Progenitor cell of endocrine pancreas (in vitro differentiated cells): ENCODE measurements at regions not wholly inside any gene's neighbourhood (a gene's known extent, or its start where the extent isn't known, plus 50 kb on each side); places are given as distances from the start of the nearest gene placed in this dataset.

Experiments
- DNase-seq: peaks from one replicate; pipeline ENCODE4 v3.0.0; 2021; ENCODE audit warnings: low spot score; ENCODE audit not compliant: unreplicated experiment
- H3K27ac Mint-ChIP-seq: 2 replicates; pipeline ENCODE4 v1.8.0; 2021; ENCODE audit warnings: mild to moderate bottlenecking, moderate library complexity, mixed read lengths
- H3K27me3 Mint-ChIP-seq: 2 replicates; pipeline ENCODE4 v1.8.0; 2021; ENCODE audit warnings: mixed read lengths
- H3K36me3 Mint-ChIP-seq: 2 replicates; pipeline ENCODE4 v1.8.0; 2022; ENCODE audit warnings: mixed read lengths; ENCODE audit not compliant: insufficient read depth
- H3K4me1 Mint-ChIP-seq: 2 replicates; pipeline ENCODE4 v1.8.0; 2021; ENCODE audit warnings: low read depth, mixed read lengths
- H3K4me3 Mint-ChIP-seq: 2 replicates; pipeline ENCODE4 v1.8.0; 2021; ENCODE audit warnings: low read depth, mild to moderate bottlenecking, moderate library complexity, mixed read lengths
- H3K9me3 Mint-ChIP-seq: 2 replicates; pipeline ENCODE4 v1.8.0; 2021; ENCODE audit warnings: low read depth, mixed read lengths
- TF ChIP-seq, protein P1 (sequence below): fragments of 200-600 bp; sonication (generic); IDR thresholded peaks from one replicate; pipeline ENCODE4 v1.5.0; 2021; ENCODE audit warnings: antibody characterized with exemption, mild to moderate bottlenecking; ENCODE audit not compliant: unreplicated experiment

DNA sequence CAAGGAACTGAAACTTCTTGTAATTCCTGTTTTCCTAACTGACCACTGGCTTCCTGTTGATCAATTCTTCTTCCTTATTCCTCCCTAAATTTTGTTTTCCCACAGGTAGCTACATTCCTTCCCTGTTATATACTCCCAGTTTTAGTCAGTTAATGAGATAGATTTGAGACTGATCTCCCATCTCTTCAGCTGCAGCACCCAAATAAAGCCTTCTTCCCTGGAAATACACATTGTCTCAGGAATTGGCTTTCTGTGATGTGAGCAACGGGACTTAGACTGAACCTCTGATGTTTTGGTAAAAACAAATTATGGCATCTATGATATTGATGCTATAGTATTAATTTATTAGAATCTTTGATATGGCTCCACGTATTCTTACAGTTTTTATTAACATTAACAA lies 617.3 kb upstream of the ST8SIA4 start:
- no peak for DNase-seq
- no peaks in the 10 kb centered on the region for H3K4me1 Mint-ChIP-seq
- TF ChIP-seq, protein P1, sequence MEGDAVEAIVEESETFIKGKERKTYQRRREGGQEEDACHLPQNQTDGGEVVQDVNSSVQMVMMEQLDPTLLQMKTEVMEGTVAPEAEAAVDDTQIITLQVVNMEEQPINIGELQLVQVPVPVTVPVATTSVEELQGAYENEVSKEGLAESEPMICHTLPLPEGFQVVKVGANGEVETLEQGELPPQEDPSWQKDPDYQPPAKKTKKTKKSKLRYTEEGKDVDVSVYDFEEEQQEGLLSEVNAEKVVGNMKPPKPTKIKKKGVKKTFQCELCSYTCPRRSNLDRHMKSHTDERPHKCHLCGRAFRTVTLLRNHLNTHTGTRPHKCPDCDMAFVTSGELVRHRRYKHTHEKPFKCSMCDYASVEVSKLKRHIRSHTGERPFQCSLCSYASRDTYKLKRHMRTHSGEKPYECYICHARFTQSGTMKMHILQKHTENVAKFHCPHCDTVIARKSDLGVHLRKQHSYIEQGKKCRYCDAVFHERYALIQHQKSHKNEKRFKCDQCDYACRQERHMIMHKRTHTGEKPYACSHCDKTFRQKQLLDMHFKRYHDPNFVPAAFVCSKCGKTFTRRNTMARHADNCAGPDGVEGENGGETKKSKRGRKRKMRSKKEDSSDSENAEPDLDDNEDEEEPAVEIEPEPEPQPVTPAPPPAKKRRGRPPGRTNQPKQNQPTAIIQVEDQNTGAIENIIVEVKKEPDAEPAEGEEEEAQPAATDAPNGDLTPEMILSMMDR = no peak
- H3K36me3 Mint-ChIP-seq = peaks cover 2% of the 10 kb centered on the region
- H3K27me3 Mint-ChIP-seq = no peaks in the 10 kb centered on the region
- H3K4me3 Mint-ChIP-seq = no peak overlapping the region
- H3K9me3 Mint-ChIP-seq = peaks cover 4% of the 10 kb centered on the region
- H3K27ac Mint-ChIP-seq = no peak overlapping the region

DNA sequence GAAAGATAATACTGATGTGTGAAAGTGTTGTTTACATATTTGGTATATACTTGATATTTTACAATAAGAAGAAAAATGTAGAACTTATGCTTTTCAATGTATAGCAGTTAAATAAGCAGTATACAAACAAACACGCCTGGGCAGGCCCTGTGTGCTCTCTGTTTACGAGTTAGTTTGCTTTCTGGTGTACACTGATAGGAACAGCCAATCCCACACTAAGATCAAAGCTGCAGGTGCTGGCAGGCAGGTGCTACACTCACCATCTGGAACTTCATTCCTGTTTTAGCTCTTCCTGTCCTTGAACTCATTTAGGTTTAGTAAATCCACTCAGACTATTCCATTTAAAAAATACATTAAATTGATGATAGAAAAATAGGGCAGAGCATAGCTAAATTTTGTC lies 614.7 kb upstream of the ST8SIA4 start:
- TF ChIP-seq, protein P1 = no peak
- H3K4me1 Mint-ChIP-seq = no peaks in the 10 kb centered on the region
- H3K36me3 Mint-ChIP-seq = peaks cover 2% of the 10 kb centered on the region
- H3K27me3 Mint-ChIP-seq = no peaks in the 10 kb centered on the region
- DNase-seq = no peak
- no peak overlapping the region for H3K4me3 Mint-ChIP-seq
- H3K9me3 Mint-ChIP-seq = peaks cover 4% of the 10 kb centered on the region
- no peak overlapping the region for H3K27ac Mint-ChIP-seq

DNA sequence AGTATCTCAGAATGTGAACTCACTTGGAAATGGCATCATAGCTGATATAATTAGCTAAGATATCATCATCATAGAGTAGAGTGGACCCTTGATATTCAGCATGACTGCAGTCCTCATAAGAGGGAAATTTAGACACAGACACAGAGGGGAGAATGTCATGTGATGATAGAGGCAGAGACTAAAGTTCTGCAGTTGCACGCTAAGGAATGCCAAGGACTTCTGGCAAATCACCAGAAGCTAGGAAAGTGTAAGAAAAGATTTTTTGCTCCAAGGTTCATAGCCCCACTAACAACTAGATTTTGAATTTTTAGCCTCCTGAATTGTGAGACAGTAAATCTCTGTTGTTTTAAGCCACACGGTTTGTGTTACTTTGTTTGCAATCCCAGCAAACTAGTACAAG lies 612.6 kb upstream of the ST8SIA4 start:
- no peak for DNase-seq
- H3K9me3 Mint-ChIP-seq = peaks cover 4% of the 10 kb centered on the region
- TF ChIP-seq, protein P1 = no peak
- H3K27me3 Mint-ChIP-seq = no peaks in the 10 kb centered on the region
- no peak overlapping the region for H3K4me3 Mint-ChIP-seq
- peaks cover 2% of the 10 kb centered on the region for H3K36me3 Mint-ChIP-seq
- no peaks in the 10 kb centered on the region for H3K4me1 Mint-ChIP-seq
- H3K27ac Mint-ChIP-seq = no peak overlapping the region

DNA sequence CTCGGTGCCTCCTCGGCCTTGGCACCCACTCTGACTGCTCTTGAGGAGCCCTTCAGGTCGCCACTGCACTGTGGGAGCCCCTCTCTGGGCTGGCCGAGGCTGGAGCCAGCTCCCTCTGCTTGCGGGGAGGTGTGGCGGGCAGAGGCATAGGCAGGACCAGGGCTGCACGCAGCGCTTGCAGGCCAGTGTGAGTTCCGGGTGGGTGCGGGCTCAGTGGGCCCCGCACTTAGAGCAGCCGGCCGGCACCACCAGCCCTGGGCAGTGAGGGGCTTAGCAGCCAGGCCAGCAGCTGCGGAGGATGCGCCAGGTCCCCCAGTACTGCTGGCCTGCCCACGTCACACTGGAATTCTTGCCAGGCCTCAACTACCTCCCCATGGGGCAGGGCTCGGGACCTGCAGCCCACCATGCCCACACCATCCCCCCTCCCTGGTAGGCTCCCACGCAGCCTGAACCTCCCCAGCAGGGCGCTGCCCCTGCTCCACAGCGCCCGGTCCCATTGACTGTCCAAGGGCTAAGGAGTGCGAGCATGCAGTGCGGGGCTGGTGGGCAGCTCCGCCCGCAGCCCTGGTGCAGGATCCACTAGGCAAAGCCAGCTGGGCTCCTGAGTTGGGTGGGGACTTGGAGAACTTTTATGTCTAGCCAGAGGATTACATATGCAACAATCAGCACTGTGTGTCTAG lies 602.9 kb upstream of the ST8SIA4 start:
- Mint-ChIP-seq H3K27me3 (no peaks in the 10 kb centered on the region), H3K4me1 (no peaks in the 10 kb centered on the region), H3K9me3 (peaks cover 25% of the 10 kb centered on the region), H3K36me3 (peaks cover 1% of the 10 kb centered on the region), H3K27ac (no peak overlapping the region), H3K4me3 (no peak overlapping the region)
- no peak for DNase-seq
- TF ChIP-seq, protein P1 = no peak

DNA sequence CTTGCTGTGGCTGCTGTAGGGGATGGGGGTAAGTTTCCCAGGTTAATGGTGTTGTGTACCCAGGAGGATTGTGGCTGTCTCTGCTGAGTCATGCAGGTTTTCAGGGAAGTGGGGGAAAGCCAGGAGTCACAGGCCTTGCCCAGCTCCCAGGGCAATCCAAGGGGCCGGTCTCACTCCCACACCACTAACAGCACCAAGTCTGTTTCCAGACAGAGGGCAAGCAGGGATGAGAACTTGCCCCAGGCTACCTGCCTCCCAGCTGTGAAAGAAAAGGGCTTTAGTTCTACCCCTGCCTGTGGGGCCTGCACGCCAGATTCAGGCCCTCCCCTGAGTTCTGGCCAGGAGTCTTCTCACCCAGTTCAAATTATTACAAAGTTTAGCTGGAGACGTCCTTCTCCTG lies 579.8 kb upstream of the ST8SIA4 start:
- Mint-ChIP-seq H3K27me3 (no peaks in the 10 kb centered on the region), H3K27ac (no peak overlapping the region), H3K4me1 (no peaks in the 10 kb centered on the region), H3K9me3 (peaks cover 3% of the 10 kb centered on the region), H3K36me3 (no peaks in the 10 kb centered on the region), H3K4me3 (no peak overlapping the region)
- no peak for DNase-seq
- TF ChIP-seq, protein P1 = no peak
